Ishikawa (cell line): ENCODE measurements at regions not wholly inside any gene's neighbourhood (a gene's known extent, or its start where the extent isn't known, plus 50 kb on each side); places are given as distances from the start of the nearest gene placed in this dataset.

Experiments
- CEBPB ChIP-seq: IDR thresholded peaks from 2 replicates; pipeline ENCODE4 v1.6.1; 2012
- CREB1 ChIP-seq: IDR thresholded peaks from 2 replicates; pipeline ENCODE4 v1.6.1; 2012; ENCODE audit warnings: low read depth
- EGR1 ChIP-seq: IDR thresholded peaks from 2 replicates; pipeline ENCODE4 v1.6.1; 2012
- EP300 ChIP-seq: IDR thresholded peaks from 2 replicates; pipeline ENCODE4 v1.6.1; 2012; ENCODE audit warnings: borderline replicate concordance
- FOXM1 ChIP-seq: IDR thresholded peaks from 2 replicates; pipeline ENCODE4 v1.6.1; 2012; ENCODE audit warnings: low read depth, borderline replicate concordance
- MAX ChIP-seq: IDR thresholded peaks from 2 replicates; pipeline ENCODE4 v1.6.1; 2012
- NFIC ChIP-seq: IDR thresholded peaks from 2 replicates; pipeline ENCODE4 v1.6.1; 2012
- RAD21 ChIP-seq: IDR thresholded peaks from 2 replicates; pipeline ENCODE4 v1.6.1; 2012; ENCODE audit warnings: low read depth
- REST ChIP-seq: IDR thresholded peaks from 2 replicates; pipeline ENCODE4 v1.6.1; 2012; ENCODE audit warnings: low read depth, mild to moderate bottlenecking
- TAF1 ChIP-seq: IDR thresholded peaks from 2 replicates; pipeline ENCODE4 v1.6.1; 2012; ENCODE audit warnings: low read depth, mild to moderate bottlenecking
- TCF12 ChIP-seq: IDR thresholded peaks from 2 replicates; pipeline ENCODE4 v1.6.1; 2012; ENCODE audit warnings: low read depth
- TEAD4 ChIP-seq: IDR thresholded peaks from 2 replicates; pipeline ENCODE4 v1.6.1; 2012
- YY1 ChIP-seq: IDR thresholded peaks from 2 replicates; pipeline ENCODE4 v1.6.1; 2012; ENCODE audit warnings: low read depth
- ZBTB7A ChIP-seq: IDR thresholded peaks from 2 replicates; pipeline ENCODE4 v1.6.1; 2012; ENCODE audit warnings: low read depth
- TF ChIP-seq, protein P1 (sequence below): IDR thresholded peaks from 2 replicates; pipeline ENCODE4 v1.6.1; 2012

DNA sequence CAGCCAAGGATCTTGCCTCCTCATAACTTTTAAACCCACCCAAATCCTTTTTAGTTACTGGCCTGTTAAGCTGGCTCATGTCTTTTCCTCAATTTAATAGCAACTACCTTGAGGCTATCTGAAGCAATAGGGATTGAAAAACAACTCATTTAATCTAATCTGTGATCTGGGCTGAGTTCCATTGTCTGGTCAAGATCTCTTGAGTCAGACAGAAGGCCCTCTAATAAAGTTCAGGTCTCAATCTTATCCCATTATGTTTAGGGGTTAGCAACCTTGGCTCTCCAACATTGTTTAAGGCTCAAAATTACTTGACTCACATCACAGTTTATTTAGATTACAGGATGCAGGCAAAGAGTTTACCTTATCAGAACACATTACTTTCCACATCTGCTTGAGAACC, 436.1 kb downstream of the ANKRD50 start:
- TF ChIP-seq EP300 (no peak), ZBTB7A (no peak), TEAD4 (no peak), MAX (no peak), CREB1 (no peak)
- TF ChIP-seq, protein P1, sequence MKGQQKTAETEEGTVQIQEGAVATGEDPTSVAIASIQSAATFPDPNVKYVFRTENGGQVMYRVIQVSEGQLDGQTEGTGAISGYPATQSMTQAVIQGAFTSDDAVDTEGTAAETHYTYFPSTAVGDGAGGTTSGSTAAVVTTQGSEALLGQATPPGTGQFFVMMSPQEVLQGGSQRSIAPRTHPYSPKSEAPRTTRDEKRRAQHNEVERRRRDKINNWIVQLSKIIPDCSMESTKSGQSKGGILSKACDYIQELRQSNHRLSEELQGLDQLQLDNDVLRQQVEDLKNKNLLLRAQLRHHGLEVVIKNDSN = no peak

DNA sequence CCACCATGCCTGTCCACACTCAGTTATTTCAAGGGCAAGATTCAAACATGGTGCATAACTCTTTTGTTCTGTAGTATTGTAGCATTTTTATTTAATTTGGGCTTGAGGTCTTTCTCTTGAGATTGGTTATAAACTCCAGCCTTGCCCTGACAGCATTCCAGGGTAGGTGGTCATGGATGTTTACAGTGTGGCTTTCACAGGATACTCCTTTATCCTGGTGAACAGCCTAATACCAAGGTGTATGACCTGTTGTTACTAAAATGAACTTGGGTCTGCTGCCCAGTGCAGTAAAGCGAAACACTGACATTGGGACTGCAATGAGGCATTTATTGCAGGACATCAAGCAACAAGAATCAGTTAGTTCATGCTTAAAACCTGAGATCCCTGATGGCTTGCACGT, 434.8 kb downstream of the ANKRD50 start:
- TF ChIP-seq MAX (no peak), CREB1 (no peak), EP300 (no peak), NFIC (no peak), EGR1 (no peak), TAF1 (no peak), FOXM1 (no peak), ZBTB7A (no peak), TCF12 (no peak)

GRCh38 chr4:124278477-124278876, 434.1 kb downstream of the ANKRD50 start:
- TF ChIP-seq ZBTB7A = no peak
- TF ChIP-seq CEBPB = no peak
- no peak for TF ChIP-seq TCF12
- TF ChIP-seq CREB1 = no peak
- TF ChIP-seq MAX = no peak
- TF ChIP-seq YY1 = no peak
- TF ChIP-seq FOXM1 = no peak
- no peak for TF ChIP-seq EGR1
- no peak for TF ChIP-seq TAF1
- no peak for TF ChIP-seq TEAD4
- no peak for TF ChIP-seq REST
- TF ChIP-seq EP300 = no peak

DNA sequence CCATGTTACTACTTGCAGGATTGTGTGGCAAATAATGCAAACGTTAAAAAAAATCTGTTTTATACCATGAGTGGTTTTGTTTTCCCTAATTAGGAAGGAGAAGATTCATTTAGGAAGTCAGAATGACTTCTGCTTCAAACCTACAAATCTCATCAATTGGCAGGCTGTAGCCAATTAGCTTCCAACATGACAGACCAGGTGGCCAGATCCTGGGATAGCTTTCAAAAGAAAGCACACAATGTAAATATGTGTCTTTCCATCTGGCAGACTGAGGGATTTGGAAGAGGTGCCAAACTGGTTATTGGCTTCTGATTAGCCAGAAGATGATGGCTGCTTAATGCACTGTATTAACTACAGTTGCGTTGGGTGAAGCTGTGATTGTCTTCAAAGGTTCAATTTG, 432.8 kb downstream of the ANKRD50 start:
- TF ChIP-seq YY1 (no peak), TCF12 (no peak), MAX (no peak), ZBTB7A (no peak)

- TF ChIP-seq TCF12 = no peak
- TF ChIP-seq TEAD4 = no peak
- TF ChIP-seq NFIC = no peak
- TF ChIP-seq ZBTB7A = no peak
- TF ChIP-seq TAF1 = no peak
- no peak for TF ChIP-seq FOXM1
- no peak for TF ChIP-seq EGR1
These were observed 430.1 kb downstream of the ANKRD50 start for GRCh38 chr4:124282301-124282898.

DNA sequence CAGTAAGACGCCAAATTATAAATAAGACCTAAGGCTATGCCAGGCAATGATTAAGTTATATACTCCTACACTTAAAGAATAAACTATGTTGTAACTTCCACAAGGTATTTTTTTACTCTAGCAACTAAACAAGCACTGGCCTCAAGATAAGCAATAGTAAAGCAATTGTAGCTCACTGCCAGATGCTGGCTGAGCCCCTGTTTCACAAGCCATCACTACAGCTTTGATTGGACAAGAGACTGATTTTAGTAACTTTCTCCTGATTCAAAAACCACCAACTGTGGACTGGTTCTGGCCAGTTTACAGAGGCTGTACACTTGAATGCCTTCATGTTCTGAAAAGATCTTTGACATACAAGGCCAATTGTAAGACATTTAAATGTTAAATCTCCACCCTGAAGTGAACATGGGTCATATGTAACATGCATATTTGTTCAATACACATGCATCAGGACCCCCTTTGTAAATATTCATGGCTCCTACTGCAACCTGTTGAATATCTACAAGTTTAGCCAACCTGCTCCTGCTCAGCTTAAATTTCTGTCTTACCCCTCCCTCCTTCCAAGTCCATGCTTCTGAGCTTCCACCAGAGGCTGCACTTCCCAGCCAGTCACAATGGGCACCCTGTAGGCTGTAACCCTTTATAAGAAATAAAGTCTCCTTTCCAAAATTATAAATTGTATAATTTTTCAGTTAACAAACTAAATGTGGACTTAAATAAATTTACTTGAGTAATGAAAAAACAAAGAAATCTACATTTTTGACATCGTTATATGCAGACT, 423.6 kb downstream of the ANKRD50 start:
- TF ChIP-seq ZBTB7A (no peak), NFIC (no peak), RAD21 (no peak), FOXM1 (no peak), TCF12 (no peak), YY1 (no peak), EP300 (no peak), CEBPB (no peak), TAF1 (no peak), CREB1 (no peak)

GRCh38 chr4:124290678-124291077, 421.9 kb downstream of the ANKRD50 start:
- TF ChIP-seq MAX = no peak
- TF ChIP-seq EGR1 = no peak
- no peak for TF ChIP-seq YY1
- no peak for TF ChIP-seq TEAD4
- TF ChIP-seq NFIC = no peak
- no peak for TF ChIP-seq REST
- TF ChIP-seq, protein P1 = no peak
- TF ChIP-seq CREB1 = no peak
- TF ChIP-seq FOXM1 = no peak
- no peak for TF ChIP-seq EP300
- no peak for TF ChIP-seq TCF12
- TF ChIP-seq TAF1 = no peak
- TF ChIP-seq ZBTB7A = no peak
- TF ChIP-seq CEBPB = no peak
- TF ChIP-seq RAD21 = no peak
